HG03025 (cell line): ENCODE measurements at regions not wholly inside any gene's neighbourhood (a gene's known extent, or its start where the extent isn't known, plus 50 kb on each side); places are given as distances from the start of the nearest gene placed in this dataset.

Experiments
- ATAC-seq: cut with Tn5 transposase; IDR thresholded peaks from one replicate; pipeline ENCODE4 v1.9.1; 2021; ENCODE audit warnings: mild to moderate bottlenecking, moderate library complexity; ENCODE audit not compliant: unreplicated experiment, low FRiP score

GRCh38 chr10:123399276-123399839 lies 245.2 kb downstream of the BUB3 start:
- no peak for ATAC-seq

GRCh38 chr10:123402021-123402420 lies 247.8 kb downstream of the BUB3 start:
- no peak for ATAC-seq

- peak; percentile 73 for ATAC-seq
Measured at GRCh38 chr10:123402656-123403055, 248.5 kb downstream of the BUB3 start.

GRCh38 chr10:123404357-123404756 lies 250.2 kb downstream of the BUB3 start:
- no peak for ATAC-seq

- no peak for ATAC-seq
Measured at GRCh38 chr10:123408660-123409059, 254.5 kb downstream of the BUB3 start.

GRCh38 chr10:123409426-123409825 lies 255.2 kb downstream of the BUB3 start:
- no peak for ATAC-seq

GRCh38 chr10:123409884-123410283 lies 255.7 kb downstream of the BUB3 start:
- ATAC-seq = no peak

GRCh38 chr10:123413353-123413752 lies 252.8 kb upstream of the GPR26 start:
- ATAC-seq = no peak

GRCh38 chr10:123415523-123415922 lies 250.6 kb upstream of the GPR26 start:
- no peak for ATAC-seq

GRCh38 chr10:123417414-123417813 lies 248.7 kb upstream of the GPR26 start:
- ATAC-seq = peak; percentile 49

- no peak for ATAC-seq
Measured at GRCh38 chr10:123421461-123421860, 244.7 kb upstream of the GPR26 start.

GRCh38 chr10:123422261-123422660 lies 243.9 kb upstream of the GPR26 start:
- no peak for ATAC-seq

- no peak for ATAC-seq
Measured at GRCh38 chr10:123424537-123424936, 241.6 kb upstream of the GPR26 start.

- ATAC-seq = no peak
Measured at GRCh38 chr10:123425680-123426079, 240.5 kb upstream of the GPR26 start.

GRCh38 chr10:123427165-123427786 lies 238.9 kb upstream of the GPR26 start:
- no peak for ATAC-seq

GRCh38 chr10:123428391-123428790 lies 237.8 kb upstream of the GPR26 start:
- no peak for ATAC-seq

- ATAC-seq = no peak
Measured at GRCh38 chr10:123429706-123430221, 236.4 kb upstream of the GPR26 start.

GRCh38 chr10:123433539-123433938 lies 232.6 kb upstream of the GPR26 start:
- no peak for ATAC-seq

GRCh38 chr10:123434435-123435039 lies 231.6 kb upstream of the GPR26 start:
- no peak for ATAC-seq

- ATAC-seq = peak; percentile 91
Measured at GRCh38 chr10:123442901-123443300, 223.3 kb upstream of the GPR26 start.

GRCh38 chr10:123443924-123444323 lies 222.2 kb upstream of the GPR26 start:
- ATAC-seq = no peak

GRCh38 chr10:123445261-123445775 lies 220.8 kb upstream of the GPR26 start:
- no peak for ATAC-seq
